Activated T-cell treated with anti-CD3 and anti-CD28 coated beads, Interleukin-2, amount 50 U/mL, for 48 hours (primary cell): ENCODE measurements at regions not wholly inside any gene's neighbourhood (a gene's known extent, or its start where the extent isn't known, plus 50 kb on each side); places are given as distances from the start of the nearest gene placed in this dataset.

Source experiments
- DNase-seq, 2 experiments: peaks; one replicate each; pipeline ENCODE4 v3.0.0-alpha.2; 2020

DNA sequence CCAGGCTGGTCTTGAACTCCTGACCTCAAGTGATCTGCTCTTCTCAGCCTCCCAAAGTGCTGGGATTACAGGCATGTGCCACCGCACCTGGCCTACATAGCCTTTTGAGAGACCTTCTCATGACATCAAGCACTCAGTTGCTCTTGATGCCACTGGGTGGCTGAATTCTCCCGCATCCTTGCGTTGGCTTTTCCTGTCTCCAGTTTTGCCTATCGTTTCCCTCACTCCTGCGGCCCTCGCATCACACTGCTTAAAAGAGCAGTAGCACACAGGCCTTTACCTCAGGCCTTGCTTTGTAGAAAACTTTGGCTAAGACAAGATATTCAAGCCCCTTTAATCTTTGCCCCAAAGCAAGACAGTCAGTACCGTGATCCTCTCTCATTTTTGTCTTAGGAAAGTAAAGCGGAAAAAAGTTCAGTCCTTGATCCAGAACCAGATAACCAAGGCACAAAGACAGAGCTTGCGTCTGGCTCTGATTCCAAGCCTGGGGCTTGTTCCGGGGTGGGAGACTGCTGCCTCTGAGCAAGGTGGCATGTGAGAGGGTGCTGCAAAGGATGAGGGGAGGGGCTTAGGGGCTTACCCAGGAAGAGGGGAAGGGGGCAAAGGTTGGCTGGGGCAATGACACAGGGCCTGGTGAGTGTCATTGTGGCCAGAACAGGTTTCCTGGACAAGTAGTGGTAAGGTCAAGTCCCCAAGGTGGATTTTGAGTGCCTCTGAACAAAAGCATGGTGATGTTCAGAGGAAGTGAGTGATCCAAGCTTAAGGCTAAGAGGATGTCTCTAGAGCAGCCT lies 175.0 kb upstream of the TLE3 start:
- no peak for DNase-seq

DNA sequence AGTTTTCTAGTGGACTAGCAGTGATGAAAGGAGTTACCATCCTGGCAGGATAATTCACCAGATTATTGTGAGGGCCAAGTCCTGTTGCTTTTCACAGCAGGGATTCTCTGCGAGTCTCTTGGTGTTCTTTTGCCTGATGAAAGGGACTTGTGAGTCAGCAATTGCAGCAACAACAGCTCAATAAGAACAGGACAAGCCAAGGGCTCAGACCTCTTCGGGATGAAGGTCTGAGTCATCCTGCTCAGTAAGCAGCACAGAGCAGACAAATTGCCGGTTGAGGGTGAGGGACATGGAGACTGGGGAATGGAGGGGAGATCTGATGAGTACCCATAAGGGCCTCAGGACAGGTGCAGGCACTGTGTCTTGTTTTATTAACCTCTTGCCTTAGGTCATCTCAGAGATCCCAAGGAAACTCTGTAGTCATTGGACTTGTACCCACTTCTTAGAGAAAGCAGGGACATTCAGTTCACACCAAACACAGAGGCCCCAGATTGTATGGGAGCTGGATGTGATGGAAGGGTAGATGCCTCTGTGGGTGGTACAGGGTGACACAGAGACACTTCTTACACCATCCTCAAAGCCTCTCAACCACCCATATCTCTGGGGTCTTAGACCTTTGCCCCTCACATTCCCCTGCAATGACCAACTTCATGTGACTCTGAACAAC lies 173.8 kb upstream of the TLE3 start:
- DNase-seq, result no peak

DNA sequence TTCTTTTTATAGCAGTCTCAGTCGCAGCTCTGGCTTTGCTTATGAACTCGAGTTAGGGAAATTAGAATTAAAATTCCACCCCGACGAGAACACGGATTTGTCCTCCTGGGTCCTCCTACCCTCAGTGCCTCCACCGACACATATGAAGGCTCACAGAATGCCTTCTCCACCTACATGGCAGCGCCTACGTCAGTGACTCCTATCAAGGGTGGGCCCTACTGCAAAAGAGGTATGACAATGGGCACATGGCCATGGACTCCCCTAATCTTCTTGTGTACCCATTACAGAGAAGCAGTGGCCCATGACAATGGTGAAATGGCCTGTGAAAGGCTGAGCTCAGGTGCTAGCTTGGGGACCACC lies 173.0 kb upstream of the TLE3 start:
- DNase-seq, result no peak

DNA sequence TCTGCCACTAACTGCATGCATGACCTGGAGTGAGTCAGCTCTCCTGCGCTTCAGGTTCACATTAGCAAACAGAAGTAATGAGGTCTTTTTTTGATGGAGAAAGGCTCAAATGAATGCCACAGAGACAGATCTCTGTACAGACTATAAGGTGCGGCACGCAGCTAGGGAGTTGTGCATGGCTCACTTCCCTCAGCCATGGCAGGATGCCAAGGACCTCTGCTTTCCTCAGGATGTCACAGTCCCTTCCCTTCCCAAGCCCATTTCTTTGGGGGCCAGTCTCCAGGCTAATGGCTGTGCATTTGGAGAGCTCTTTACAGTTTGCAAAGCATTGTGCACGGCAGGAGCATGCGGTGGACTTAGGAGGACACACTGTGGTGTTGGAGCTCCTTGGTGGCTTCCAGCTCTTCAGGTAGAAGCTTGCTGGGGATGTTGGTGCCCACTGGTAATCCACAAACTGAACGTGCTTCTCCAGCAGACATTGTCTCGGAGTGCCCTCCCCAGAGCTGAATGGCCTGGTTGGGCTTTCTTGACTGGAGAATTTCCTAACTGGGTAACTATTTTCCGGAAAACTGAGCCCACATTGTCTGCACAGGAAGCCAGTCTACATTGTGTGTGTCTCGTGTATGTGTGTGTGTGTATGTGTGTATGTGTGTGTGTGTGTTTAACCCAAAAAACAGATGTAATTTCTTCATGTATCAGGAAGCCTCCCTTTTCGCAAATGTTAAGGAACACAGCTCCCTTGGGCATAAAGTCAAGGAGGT lies 172.5 kb upstream of the TLE3 start:
- no peak for DNase-seq

DNA sequence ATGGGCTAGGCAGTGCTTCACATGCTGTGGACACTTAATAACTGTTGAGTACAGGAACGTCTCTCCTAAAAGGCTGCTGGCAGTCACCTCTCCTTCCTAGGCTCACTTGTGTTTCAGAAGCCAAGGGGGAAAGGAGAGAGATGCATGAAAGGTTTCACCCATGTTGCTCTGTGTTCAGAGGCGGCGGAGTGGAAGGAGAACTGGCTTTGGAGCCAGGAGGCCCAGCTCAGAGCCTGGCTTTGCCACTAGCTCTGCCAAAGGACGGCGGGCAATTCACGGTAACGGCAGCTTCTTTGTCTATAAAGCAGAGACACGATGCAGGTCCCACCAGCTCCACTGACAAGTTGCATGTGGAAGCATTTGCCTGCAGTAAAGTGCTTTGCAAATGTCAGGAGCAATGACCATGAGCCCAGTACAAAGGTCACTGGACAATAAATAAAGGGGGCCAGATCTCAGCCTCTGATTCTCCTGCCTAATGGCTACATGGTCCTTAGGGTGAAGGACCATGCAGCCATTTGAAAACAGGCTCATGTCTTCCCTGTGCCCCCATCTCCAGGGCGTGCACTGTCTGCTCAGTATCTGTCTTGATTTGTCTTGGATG lies 171.7 kb upstream of the TLE3 start:
- no peak for DNase-seq

DNA sequence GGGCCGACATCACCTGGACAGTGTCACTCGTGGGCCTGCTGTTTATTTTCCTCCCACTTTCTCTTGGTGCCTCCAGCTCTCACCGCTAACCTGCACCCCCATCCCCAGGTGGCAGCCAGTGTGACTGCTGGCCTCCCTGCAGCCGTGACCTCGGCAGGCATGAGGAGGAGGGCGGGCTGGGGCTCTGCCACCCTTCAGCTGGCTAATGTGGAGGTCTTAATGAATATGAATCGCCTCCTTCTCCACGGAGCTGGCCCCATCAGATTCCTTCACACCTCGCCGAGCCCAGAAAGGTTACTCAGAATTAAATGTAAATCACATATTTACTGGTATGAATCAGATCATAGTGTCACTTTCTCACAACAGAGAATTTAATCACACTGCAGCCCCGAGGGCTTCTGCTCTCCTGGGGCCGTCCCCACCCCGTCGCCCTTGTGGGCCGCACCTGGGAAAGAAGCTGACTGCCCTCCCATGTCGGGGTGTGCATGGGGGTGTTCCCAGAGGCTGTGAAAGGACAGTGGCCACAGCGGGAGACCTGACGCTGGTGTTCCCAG lies 171.1 kb upstream of the TLE3 start:
- no peak for DNase-seq

DNA sequence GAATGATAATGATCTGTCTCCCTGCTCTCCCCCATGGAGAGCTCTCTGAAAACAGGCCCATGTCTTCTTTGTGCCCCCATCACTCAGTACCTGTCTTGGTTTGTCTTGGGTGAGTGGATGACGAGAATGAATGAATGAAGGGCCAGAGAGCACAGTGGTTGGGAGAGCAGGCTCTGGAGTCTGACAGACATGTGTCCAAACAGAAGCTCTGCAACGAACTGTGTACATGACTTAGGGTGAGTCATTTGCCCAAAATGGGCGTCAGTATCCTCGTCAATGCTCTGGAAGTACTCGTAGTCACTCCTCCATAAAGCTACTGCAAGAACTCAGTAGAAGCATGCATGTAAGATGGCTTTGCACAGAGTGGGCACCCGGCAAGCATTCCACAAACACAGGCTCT lies 170.2 kb upstream of the TLE3 start:
- no peak for DNase-seq

DNA sequence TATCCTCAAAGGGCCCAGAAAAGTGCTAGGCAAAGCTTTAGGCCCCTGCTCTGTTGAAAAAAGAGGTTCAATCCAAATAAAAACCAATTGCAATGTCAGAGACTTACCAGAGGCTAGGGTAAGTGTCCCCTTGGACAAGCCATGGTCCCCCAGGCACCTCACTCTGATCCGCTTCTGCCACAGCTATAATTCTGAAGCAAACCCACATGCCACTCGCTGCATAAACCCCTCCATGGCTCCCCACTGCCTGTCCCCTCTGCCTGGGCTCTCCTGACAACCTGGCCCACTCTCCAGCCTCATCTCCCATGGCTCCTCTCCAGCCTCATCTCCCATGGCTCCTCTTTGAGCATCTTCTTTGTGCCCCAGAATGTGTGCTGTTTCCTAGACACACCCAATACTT lies 169.6 kb upstream of the TLE3 start:
- DNase-seq, result no peak

DNA sequence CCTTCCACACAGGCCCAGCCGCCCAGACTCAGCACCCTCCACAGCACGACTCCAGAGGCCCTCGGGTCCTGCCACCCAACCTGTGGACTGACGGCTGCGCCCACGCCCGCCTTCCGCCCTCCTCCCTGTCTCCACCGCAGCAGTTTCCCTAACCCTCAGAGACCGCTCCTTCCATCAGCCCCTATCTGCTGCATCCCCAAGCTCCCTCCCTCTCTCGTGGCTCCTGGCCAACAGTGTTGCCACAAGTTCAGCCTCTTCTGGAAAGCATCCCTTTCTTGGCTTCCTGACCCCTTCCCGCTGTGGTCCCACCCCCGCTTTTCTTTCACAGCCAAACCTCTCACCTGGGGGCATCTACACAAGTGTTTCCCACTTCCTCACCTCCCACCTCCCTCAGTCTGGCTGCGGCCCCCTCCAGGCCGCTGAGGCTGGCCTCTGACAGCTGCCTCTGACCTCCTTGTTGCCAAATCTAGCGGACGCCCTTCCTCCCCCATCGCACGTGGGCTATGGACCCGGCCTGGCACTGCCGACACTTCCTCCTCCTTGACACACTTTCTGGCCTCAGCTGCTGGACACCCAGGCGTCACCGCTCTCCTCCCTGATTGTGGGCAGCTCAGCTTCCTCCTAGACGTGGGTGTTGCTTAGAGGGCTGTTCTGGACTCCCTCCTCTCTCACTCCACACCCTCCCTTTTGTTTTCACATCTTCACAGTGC lies 168.8 kb upstream of the TLE3 start:
- DNase-seq, result no peak

DNA sequence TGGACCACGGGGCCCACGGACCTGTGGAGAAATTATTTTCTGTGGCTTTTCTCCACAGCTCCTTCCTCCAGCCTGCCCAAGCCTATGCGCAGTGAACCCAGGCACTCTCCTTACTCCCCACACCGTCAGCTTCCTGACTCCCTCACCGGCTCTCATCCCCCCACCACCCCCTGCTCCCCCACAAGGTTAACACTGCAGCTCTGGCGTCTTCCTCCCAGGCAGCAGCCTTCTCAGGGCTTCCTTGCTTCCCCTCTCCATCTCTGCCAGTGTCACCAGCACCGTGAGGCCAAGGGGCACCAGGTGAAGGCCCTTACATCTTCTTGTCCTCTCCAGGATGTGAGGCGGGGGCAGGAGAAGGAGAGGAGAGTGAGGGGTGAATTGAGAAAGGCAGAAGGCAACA lies 168.3 kb upstream of the TLE3 start:
- DNase-seq, result no peak

DNA sequence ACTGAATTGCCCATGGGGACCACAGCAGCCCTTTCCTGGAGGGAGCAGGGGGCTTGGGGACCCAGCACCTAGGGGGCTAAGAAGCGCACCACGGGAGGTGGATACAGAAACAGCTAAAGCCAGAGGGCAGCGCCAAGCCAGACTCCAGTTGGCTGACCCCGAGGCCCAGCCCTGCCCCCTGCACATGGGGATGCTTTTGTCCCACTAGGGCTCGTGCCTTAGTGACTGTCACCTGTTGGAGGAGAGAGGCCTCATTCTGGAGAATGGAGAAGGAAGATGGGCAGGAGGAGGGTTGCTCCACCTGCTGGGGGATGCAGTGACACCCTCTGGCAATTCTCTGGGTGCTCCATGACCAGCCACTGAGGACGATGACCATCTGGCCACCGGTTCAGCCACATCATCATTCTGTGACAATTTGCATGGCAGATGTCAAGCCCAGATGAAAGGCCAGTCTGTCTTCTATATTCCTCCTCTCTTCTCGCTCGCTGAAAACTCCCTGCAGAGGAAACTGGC lies 167.8 kb upstream of the TLE3 start:
- no peak for DNase-seq

DNA sequence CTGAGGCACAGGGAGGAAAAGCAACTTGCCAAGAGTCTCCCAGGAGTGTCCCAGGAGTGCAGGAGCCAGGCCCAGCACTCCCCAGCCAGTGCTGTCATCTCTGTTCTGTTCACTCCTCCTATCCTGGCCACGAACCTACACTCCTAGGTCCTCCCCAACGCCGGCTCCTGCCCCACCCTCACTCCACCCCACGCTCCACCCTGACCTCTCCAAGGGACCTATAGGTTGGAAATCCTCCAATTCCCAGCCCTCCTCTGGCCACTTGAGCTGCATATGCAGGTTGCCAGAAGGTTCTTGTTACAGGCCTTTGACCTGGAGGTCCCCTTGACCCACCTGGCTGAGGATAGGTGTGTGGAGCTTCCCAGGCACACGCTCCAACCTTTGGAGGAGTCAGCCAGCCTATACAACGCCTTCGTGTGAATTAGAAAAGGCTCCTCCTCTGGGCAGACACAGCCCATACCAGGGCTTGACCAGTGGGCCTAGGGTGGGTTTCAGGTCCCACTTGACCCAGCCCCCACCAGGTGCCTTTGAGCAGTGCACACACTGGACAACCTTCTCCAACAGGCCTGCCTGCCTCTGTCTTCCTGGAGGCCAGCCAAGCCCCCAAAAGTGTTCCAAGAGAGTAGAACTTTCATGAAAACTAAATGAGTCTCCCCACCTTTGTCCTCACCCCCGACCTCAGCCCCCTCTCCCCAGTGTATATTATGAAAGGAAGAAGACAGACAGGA lies 167.2 kb upstream of the TLE3 start:
- DNase-seq, result no peak

DNA sequence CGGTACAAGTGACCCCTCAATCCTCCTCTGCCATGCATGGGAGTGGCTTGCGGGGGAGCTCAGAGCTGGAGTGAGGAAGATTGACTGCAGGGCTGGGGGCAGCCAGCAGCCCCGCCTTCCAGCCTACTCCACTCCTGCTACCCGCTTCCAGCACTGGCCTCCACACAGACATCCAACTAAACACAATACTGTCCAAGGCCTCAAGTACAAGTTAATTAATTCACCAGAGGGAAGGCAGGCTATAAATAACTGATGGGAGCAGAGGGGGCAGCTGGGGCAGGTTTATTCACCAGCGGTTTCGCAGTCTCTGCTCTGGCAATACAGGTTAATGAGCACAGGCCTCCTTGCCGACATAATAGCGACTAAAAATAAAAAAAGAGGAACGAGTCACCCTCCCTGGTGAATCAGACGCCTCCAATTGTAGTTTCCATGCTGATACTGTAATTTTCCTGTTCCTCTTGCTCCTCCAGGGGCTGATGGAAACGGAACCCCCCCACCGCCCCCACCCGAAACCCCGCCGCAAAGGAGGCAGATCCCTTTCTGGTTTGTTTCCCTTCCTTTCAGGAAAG lies 166.4 kb upstream of the TLE3 start:
- no peak for DNase-seq

DNA sequence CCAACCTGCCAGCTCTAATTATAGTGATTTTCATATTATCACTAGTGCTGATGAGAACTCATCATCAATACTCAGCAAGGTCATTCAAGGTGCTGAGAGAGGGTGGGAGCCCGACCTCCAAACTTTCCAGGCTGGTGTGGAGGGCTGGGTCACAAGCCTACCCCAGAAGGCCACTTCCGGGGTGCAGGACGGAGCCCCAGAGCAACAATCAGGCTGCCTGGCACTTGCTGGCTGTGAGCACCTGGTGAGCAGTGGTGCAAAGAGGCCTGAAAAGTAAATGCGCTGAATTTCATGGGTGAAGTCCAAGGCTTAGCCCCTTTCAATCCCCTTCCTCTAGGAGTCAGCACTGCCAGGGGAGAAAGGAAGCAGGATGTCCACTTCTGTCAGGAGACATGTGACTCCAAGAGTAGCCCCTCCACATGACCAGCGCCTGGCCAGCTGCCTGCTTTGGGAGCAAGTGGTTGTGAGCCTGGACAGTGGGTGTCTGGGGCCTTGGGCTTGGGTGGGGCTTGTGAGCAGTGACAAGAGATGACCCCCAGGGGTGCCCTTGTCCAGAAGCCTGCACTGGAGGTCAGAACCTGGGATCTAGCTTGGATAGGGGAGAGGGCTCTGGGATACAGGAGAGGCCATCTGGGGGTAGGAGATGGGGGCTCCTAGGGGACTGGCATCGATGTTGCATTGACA lies 165.0 kb upstream of the TLE3 start:
- no peak for DNase-seq

DNA sequence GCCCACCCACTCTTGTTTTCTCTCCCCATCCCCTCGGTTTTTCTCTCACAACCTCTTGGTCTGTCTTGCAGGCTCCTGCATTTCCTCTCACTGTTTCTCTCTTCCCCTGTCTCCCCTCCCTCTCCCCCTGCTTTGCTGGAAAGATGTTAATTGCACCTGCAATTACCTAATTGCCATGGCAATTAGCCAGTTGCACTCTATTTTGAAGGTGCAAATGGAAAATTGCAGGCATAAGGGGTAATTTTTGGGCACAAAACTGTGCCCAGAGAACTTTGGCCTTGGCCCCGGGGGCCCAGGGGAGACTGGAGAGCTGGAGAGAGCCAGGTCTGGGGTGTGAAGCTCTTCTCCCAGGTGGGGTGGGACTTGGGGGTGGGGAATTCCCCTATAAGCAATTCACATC lies 164.5 kb upstream of the TLE3 start:
- no peak for DNase-seq

DNA sequence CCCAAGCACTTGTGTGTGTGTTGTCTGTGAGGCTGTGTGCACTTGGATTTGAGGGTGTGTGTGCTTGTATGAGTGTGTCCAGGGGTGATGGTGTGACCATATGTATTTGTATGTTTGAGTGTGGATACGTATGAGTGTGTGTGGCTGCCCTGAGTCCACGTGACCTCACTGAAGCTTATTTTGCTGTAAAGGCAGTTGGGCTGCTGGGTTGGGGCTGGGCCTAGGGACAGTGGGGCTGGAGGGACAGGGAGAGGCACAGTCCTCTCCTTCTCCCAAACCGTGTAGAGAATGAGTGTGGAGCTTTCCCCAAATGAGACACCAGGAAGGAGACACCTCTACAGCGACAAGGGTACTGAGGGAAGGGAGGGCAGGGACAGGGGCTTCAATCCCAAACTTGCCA lies 163.4 kb upstream of the TLE3 start:
- no peak for DNase-seq

DNA sequence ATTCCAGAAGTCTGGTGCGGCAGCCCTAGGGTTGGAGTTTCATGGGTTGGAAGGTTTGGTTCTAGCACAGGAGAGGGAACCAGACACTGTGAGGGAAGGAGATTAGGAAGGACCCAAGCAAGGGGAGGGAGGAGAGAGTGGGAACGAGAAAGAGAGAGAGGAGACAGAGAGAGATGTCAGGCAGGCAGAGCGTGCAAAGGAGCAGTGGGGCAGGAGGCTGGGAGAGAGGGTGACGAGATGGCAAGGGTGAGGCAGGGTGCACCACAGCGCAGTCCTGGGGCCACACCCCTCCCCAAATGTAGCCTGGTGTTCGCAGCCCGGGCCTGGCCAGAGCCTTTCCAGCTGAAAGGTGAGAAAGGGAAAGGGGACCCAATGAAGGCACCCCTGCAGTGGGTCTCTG lies 162.9 kb upstream of the TLE3 start:
- DNase-seq, result no peak

DNA sequence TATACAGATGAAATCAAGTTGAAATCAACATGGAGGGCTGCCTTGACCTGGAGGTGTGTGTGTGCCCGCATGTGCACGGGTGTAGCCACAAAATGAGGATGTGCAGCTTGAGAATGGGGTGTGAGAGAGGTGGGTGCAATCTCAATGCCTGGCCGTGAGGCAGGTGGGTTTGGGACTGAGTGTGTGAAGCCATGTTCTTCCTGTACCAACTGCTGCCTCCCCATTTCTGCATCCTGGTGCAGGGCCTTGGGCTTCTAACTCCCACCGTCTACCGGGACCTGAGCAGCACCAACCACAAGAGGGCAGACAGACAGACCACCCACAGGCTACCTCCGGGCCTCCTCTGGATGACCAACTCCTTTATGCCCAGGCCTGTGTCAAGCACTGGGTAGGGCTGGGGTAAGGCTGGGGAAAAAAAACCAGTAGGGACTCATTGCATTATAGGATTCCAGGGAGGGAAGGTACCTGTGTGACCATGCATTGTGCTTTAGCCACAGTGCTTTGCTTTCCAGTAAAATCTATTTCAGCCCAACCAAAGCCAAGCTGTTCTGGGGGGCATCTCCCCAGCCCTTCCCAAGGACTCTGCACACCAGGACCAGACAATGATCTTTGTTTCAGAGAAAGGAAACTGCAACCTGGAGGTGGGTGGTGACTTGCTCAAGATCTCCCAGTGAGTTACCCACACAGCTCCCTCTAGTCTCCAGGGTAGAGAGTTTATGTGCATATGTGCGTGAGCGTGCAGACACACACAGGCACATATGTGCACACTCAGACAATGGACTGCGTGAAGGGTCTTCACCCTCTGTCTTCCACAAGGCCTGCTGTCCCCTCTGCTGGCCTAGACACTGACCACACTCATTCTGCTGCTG lies 162.2 kb upstream of the TLE3 start:
- DNase-seq, result peak in 1 of 2 experiments; percentile 44

DNA sequence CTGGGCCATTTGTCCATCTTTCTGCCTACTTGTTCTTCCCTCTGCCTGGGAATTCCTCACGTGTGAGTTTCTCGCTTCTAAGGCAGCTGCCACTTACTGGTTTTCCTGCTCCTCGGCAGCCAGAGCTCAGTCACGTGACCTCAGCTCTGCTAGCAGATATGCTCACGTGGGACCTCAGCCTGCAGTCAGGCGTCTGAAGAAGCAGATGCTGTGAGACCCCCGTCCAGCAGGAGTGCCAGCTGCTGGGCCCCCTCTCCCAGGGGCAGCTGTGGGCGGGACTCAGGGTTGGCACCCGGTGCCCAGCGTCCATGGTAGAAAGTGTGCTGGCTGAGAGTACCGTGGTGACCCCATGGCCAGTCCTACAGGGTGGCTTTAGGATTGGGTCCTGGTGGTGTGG lies 161.3 kb upstream of the TLE3 start:
- no peak for DNase-seq
